Astrocyte of the cerebellum (primary cell): ENCODE measurements at regions not wholly inside any gene's neighbourhood (a gene's known extent, or its start where the extent isn't known, plus 50 kb on each side); places are given as distances from the start of the nearest gene placed in this dataset.

Source experiments
- DNase-seq: peaks from one replicate; pipeline ENCODE4 v3.0.0-alpha.2; 2011; ENCODE audit warnings: low read depth
- H3K4me3 ChIP-seq: 2 replicates; pipeline ENCODE4 v1.5.1; 2011; ENCODE audit warnings: mild to moderate bottlenecking, low read depth, low read length, moderate library complexity
- in situ Hi-C: cut with HindIII; loops from 2 replicates; pipeline ENCODE4 v1.10.0; 2017; ENCODE audit warnings: low sequenced_read_pairs
- TF ChIP-seq, protein P1 (sequence below): IDR thresholded peaks from 2 replicates; pipeline ENCODE4 v1.5.1; 2012; ENCODE audit warnings: low read length, low read depth, moderate library complexity, mild to moderate bottlenecking; ENCODE audit errors: missing control alignments

GRCh38 chr9:90103771-90104170 lies 499.0 kb downstream of the GADD45G start:
- TF ChIP-seq, protein P1, sequence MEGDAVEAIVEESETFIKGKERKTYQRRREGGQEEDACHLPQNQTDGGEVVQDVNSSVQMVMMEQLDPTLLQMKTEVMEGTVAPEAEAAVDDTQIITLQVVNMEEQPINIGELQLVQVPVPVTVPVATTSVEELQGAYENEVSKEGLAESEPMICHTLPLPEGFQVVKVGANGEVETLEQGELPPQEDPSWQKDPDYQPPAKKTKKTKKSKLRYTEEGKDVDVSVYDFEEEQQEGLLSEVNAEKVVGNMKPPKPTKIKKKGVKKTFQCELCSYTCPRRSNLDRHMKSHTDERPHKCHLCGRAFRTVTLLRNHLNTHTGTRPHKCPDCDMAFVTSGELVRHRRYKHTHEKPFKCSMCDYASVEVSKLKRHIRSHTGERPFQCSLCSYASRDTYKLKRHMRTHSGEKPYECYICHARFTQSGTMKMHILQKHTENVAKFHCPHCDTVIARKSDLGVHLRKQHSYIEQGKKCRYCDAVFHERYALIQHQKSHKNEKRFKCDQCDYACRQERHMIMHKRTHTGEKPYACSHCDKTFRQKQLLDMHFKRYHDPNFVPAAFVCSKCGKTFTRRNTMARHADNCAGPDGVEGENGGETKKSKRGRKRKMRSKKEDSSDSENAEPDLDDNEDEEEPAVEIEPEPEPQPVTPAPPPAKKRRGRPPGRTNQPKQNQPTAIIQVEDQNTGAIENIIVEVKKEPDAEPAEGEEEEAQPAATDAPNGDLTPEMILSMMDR = no peak

GRCh38 chr9:90105773-90106172 lies 501.0 kb downstream of the GADD45G start:
- in situ Hi-C loops = no loop called here
- DNase-seq = no peak
- H3K4me3 ChIP-seq = no peak overlapping the region
- TF ChIP-seq, protein P1 = no peak

More at GRCh38 chr9:90103771-90104170, 499.0 kb downstream of the GADD45G start:
- H3K4me3 ChIP-seq = no peak overlapping the region
- in situ Hi-C loops = loop anchor here (5.0 kb wide), 1 partner anchor 501 kb away; no protein-coding TSS in a partner anchor
- no peak for DNase-seq

DNA sequence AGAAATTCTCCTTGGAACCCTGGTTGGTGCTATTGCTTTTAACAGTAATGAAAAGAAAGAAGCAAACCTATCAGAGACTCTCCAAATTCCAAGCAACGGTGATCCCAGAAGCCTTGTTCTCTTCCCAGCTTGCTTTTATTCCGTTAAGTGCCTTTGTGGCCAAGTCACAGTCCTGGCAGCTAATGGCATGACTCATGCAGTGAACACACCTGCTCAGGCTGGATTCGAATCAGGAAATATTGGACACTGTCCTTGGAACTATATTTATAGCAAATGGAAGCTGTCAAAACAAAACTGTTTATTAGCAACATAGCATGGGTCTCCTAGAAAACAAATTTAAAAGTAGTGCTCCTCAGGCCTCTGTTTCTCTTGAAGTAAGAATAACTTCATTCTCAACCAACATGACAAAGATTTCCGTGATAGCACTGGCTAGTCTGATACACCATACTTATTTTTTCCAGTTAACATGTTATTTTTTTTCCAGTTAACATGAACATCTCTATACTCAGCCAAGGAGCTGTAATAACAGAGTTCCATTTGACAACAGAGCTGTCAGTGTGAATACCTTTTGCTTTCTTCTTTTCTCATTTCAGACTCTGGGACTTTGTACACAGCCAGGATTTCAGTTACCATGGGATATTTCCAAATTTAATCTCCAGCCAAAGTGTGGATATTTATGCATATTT lies 502.4 kb downstream of the GADD45G start:
- peak; percentile 20 for DNase-seq
- in situ Hi-C loops = no loop called here
- TF ChIP-seq, protein P1 = no peak
- H3K4me3 ChIP-seq = no peak overlapping the region

DNA sequence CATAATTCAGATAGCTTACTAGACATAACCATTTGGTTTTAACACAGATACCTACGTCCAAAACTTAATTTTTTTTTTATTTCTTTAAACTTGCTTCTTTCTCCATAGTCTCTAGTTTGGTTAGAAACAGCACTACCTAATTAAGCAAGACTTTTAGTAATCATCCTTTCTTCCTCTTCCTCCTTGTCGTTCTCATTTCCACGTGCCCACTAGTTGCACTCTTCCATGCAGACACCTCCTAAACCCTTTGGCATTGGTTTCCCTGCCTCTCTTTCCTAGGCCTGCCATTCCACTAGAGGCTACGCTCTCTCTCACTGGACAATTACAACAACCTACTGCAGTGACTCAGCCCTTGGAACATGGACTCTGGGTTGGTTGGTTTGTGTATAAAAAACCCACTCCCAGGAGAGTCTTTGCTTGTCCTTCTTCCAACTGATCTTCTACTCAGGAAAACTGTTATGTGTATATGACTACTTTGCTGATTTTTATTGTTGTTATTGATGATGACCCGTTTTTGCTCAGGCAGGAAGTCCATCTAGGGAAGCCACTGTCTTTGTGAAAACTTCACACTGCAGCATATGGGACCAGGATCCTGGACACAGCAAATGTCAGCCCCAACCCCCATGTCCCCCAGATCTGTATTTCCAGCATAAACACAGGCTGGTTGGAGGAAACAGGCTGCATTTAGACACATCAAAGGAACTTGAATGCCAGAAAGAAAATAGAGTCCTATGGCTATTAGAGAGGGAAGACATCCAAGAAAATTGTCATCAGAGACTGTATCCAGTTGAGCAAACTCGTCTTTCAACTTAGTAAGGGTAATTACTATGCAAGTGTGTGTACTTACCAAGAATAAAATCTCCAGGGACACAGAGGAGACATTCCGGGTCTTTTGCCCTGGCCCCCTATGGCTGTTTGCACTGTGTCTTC lies 503.2 kb downstream of the GADD45G start:
- DNase-seq = no peak
- TF ChIP-seq, protein P1 = no peak
- in situ Hi-C loops = no loop called here
- no peak overlapping the region for H3K4me3 ChIP-seq

GRCh38 chr9:90112788-90113187 lies 508.0 kb downstream of the GADD45G start:
- in situ Hi-C loops = no loop called here
- DNase-seq = no peak
- TF ChIP-seq, protein P1 = no peak
- no peak overlapping the region for H3K4me3 ChIP-seq

DNA sequence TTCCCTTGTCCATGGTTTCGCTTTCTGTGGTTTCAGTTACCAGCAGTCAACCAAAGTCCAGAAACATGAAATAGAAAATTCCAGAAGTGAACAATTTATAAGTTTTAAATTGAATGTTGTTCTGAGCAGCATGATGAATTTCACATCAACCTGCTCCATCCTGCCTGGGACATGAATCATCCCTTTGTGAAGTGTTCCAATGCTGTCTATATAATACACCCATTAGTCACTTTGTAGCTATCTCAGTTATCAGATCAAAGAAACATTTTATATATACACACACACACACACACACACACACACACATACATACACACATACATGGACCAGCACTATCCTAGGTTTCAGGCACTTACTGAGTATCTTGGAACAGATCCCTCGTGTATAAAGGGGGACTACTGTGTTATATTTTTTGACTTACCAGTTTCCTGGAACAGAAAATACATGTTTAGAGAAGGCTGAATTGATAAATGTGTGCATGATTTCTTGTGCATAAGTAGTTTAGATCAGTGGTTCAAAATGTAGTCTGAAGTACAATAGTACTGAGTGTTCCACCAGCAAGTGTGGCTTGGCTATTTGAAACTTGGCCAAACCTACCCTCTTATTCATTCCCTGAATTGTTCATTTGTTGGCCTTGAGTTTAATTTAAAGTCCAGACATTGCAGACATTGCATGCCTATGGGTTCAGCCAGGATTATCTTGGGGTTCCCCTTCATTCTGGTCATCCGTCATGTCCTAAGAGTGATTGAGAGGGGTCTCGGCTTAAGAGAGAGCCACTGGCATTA lies 510.0 kb downstream of the GADD45G start:
- TF ChIP-seq, protein P1 = no peak
- H3K4me3 ChIP-seq = no peak overlapping the region
- in situ Hi-C loops = no loop called here
- no peak for DNase-seq
